HG03354 (cell line): ENCODE measurements at regions not wholly inside any gene's neighbourhood (a gene's known extent, or its start where the extent isn't known, plus 50 kb on each side); places are given as distances from the start of the nearest gene placed in this dataset.

Source experiments
- ATAC-seq: cut with Tn5 transposase; IDR thresholded peaks from one replicate; pipeline ENCODE4 v1.9.1; 2021; ENCODE audit warnings: mild to moderate bottlenecking; ENCODE audit not compliant: unreplicated experiment, poor library complexity, severe bottlenecking

DNA sequence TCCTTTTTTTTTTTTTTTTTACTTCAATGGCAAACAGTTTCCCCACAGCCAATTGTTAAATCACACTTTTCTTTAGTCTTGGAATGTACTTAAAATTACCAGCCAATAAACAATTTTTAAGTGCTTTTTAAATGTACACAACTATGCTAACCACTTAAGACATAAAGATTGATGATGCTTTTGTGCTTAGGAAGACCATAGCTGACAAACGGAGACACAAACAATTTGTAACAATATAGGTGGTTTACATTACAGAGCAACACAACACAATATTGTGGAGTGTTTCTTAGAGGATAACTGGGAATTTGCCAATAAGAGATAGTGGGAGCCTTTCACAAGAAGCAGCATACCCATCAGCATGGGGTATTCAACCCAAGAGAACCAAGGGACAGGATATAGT, 798.5 kb upstream of the IGFBP3 start:
- ATAC-seq = no peak

DNA sequence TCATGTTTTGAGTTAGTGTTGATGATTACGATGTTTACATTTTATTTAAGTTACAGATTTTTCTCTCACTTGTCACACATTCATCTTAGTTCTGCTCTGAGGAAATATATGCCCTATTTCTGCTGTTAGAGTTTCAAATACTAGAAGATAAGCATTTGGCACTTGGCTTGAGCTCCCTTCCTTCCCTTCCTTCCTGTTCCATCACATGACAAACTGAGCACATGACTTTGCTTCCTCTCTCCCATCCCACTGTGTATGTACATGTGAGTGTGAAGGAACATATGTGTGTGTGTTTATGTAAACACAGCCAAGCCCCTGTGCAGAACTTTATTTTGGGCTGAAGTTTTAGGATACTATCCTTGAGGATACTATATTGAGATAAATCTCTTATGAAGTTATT, 795.9 kb upstream of the IGFBP3 start:
- ATAC-seq = no peak

DNA sequence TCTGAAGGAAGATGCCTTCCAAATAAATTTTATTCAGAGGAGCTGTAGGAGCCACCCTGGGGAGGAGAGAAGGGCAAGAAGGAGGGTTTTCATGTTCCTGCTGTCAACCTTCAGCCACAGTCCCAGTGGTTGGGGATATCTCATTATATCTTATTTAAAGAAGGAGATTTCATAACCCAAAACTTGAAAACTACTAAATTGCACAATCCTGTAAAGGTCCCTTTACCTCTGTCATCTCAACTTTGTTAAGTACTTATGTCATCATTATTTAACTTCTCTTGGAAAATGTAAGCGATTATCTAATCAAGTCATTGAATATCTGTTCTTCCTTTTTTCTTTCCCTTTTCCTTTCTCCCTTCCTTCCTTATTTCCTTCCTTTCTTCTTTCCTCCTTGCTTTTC, 794.5 kb upstream of the IGFBP3 start:
- ATAC-seq = no peak

DNA sequence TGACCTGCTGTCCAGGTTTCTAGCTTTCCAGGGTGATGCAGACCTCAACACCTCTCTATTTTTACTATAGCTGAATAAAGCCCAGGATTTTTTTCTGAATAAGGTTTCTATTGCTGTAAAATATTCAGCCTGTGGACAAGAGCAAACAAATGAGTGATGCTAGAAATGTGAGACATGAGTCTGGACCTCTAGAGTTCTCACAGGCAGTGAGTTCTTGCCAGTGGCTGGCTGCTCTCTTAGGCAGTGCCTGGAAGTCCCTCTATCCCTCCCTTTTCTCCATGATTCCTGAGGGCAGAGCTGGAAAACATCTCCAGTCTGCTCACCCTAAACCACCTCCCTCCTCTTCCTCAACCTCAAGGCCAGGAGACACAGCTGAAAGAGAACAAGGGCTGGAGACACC, 793.8 kb upstream of the IGFBP3 start:
- no peak for ATAC-seq

DNA sequence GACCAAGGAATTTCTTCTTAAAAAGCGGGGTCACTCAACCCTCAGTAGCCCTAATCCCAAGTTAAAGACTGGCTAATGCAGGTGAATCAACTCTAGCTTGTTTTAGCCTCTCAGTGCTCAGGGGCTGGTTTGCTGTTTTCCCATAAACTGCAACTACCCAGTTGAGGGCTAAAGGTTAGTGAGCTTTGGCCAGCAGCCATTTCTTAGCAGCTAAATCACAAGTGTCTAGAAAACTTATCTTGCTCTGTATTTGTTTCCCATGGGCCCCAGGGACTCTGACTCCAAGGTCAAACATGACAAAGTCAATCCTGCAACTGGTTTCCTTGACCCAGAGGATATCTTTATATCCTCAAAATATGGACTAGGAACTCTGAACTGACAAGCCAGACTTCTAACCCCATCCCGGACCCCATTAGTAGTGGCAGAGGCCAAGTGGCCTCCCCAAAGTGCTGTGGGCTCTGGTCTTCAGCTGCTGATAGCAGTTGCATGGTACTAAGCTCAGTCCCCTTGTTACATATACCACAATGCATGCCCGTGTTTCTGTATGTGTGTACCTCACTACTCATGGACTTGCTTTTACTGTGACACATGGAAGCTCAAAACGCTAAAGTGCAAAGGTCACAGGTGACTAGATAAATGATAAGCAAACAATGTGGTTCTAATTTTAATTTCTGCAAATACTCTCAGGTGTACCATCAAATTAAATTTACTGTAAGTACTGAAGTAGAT, 793.0 kb upstream of the IGFBP3 start:
- ATAC-seq = no peak

DNA sequence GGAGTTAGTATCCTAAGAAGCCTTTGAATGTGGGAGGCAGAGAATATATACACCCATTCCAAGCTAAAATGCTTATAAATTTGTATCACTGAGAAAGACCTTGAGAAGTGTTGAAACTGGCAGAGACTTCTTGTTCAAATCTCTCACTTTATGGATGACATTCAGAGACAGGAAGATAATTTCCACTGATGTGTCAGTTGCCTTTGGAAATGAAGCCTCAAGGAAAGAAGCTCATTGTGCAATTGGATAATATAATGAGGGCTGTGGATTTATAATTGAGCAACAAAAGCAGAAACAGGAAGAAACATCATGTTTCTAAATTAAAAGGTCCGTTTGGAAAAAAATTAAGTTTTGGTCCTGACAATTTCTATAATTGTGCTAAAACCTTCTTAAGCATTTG, 789.9 kb upstream of the IGFBP3 start:
- ATAC-seq = no peak

DNA sequence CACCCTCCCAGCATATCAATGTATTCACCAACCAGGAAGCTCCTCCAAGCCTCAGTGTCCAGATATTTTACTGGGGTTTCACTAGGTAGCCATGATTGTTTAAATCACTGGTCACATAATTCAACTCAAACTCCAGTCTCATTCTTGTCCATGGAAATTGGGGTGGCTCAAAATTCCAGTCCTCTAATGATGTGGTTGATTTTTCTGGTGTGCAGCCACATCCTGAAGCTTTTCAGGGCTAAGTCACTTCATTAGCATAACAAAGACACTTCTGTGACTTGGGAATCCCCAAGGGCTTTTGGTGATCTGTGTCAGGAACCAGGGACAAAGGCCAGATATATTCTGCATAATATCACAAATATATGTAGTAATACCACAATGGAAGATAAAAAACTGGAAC, 786.9 kb upstream of the IGFBP3 start:
- ATAC-seq = no peak

DNA sequence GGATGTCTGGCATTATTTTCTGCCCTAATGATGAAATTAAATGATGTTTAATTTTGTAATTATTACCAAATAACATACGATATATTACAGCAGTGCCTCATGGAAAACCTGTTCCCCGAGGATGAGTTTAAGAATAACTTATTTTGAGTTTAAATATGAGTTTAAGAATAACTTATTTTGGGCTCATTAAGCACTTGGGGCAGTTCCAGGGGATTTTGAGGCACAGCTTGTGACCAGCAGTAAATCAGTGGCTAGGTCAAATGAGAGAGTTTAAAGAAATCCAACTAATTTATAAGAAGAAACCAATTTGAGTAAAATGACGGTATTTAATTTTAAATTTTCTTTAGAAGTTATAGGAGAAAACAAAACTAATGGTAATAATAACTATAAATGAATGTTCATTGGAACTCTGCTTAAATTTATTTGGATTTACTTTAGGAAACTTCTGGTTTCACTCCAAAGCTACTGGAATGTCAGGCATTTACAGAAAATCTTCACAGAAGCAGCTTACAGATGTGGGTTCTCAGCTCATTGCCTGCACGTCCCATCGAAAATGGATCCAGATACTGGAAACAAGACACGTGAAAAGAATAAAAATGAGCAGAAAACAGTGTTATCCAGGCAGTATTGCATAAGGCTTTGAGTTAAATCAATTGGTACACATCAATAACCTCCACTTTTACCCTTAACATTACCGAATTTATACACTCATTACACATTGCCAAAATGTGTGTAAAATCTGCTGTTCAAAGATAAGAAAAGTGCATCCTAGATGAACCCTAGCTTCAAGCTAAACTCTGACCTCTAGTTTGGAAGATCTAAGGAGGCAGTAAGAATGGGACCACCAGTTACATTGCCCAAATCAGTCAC, 784.5 kb upstream of the IGFBP3 start:
- no peak for ATAC-seq

DNA sequence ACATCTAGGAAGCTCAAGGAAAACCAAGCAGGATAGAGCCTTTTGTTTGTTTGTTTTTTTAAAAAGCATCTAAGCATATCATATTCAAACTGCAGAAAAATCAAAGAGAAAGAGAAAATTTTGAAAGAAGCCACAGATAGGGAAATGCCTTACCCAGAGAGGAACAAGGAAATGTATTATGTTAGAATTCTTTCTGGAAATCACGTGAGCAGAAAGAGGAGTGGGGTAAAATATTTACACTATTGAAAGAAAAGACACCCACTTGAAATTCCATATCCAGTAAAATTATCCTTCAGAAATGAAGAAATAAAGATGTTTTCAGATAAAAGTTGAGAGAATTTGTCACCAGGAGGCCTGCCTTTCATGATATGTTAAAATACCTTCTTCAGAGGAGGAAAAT, 775.7 kb upstream of the IGFBP3 start:
- no peak for ATAC-seq

DNA sequence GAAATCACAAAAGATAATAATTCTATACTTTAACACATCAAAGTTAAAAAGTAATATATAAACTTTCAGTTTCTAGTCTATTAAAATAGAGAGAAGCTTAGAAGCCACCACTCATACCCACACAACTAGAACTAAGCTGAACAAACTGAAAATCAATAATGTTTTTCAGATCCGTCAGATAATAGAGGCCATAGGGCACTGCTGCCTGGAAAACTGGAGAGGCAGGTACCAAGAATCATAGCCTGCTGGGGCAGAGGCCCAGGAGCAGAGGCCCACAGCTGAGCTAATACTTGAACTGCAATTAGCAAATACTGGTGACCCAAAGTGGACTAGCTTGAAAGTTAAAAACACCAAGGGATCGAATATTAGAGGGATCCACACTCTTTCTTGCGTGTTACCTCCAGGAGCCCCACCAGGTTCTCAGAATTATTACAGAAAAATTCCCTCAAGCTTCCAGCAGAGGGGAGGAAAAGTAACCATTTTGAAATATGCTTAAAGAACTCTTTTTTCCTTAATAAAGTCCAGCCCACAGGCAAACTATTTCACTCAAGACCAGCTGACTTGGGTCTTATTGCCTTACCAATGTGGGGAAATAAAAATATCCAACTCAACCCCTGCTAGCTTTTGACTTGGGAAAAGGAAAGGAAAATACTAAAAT, 774.1 kb upstream of the IGFBP3 start:
- peak; percentile 61 for ATAC-seq

DNA sequence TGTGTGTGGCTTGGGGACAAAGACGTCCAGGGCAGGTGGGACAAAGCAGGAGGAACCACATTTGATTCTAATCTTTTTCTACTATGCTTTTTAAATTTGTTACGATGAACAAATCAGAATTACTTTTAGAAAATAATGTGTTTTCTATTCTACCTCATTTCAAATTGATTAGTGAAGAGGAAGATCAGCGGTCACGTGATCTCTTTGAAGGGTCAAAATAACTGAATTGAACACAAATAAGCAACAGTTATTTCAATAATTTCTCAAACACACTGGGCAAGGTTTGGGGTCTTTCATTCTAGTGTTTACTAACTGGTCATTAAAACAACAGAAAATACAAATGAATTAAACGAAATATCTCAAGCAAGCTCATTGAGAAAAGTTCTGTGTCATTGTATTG, 773.0 kb upstream of the IGFBP3 start:
- ATAC-seq = no peak

DNA sequence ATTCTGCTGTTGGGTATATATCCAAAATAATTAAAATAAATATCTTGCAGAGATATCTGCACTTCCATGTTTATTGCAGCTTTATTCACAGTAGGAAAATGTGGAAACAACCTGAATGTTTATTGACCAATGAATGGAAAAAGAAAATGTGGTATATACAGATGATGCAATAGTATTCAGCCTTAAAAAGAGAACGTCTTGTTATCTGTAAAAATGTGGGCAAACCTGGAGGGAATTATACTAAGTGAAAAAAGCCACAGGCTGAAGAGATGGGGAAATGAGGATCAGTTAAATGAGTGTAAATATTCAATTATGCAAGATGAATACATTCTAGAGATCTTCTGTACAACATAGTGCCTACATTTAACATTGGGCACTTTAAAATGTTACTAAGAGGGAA, 766.1 kb upstream of the IGFBP3 start:
- ATAC-seq = no peak

DNA sequence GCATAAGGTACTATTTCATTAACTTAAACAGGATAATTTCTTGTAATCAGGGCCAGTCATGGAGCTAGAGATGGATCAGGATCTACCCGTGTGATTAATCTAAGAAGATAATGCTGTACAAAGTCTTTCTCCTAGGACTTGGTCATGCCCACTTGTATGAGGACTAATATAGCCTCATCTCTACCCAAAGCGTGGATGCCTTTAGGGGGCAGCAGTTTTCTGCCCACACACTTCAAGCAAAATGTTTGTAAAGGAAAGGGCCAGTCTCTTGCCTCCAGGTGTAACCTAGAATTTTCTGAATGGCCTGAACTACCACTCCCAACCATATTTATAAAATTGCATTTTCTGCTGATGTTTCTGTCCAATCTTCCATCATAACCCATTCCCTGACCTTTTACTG, 764.0 kb upstream of the IGFBP3 start:
- ATAC-seq = no peak

DNA sequence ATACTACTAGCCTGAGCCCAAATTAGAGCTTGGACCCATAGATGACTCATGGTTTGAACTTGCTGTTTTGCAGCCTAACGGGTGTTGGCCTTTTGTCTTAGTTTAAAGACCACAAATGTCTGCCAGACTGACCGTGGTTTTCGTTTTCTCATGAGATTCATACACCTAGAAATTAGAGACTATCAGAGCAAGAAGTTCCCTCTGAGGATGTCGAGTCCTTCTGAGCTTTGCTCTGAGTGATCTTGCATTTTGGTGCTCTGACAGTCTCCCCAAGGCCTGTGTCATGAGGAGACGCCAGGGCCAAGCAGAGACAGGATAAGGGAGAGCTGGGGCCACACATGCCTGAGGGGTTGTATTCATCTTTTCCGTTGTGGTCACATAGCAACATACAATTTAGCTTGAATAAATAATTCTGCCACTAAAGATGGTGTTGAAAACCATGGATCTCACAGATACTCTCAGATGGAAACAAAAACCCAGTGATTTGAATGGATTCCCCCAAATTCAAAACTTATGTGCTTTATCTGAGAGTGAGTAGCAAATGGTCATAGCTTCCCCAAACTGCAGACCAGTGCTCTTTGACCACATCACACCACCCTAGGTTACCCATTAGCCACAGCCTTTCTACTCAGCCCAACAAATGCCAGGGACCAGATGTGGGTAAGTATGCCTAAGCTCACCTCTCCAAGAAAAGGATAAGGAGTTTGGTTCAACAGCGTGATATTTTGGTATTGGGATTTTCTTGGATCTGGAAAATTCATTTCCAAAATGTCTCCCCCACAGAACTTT, 762.0 kb upstream of the IGFBP3 start:
- ATAC-seq = peak; percentile 62

DNA sequence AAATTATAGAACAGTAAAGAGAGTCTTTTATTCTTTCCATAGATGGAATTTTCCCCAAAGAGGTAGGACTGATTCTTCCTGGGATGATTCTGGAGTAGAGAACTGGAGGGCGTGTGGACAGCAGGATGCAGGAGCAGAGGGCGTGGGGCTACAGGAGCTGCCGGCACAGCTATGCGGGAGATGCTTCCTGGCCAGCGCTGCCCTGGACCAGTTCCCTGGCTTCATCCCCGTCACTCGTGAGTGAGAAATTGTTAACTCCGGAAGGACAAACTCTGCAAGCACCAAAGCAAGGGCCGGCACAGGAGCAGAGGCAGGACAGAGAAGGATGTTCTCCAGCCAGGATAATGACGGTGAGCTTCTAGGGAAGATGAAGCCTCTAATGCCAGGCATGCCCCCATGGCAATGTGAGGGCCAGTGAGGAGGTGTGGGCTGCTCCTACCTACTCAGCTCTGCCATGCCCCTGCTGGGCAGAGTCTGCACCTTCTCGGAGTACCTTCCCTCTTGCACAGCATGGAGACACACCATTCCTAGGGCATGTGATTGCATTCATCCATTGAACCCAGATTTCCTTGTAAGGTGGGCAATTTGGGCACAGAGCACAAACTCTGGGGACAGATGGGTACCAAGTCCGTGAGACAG, 760.9 kb upstream of the IGFBP3 start:
- ATAC-seq = no peak

DNA sequence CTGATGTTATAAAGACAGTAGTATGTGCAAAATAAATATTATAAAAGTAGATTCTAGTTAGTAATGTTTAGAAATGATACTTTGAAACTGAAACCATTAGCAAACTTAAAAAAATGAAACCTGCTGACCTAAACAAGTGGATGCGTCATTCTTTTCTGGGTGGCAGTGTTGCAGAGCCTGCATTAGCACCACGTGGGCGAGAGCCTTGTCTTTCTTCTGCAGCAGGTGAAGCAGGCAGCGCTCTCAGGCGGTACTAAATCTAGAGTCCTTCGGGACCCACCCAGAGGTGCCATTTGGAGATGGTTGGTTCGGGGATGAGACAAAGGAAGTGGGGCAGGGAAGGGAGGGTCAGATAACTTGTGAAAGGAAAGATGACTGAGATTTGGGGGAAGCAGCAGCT, 759.1 kb upstream of the IGFBP3 start:
- peak; percentile 70 for ATAC-seq

DNA sequence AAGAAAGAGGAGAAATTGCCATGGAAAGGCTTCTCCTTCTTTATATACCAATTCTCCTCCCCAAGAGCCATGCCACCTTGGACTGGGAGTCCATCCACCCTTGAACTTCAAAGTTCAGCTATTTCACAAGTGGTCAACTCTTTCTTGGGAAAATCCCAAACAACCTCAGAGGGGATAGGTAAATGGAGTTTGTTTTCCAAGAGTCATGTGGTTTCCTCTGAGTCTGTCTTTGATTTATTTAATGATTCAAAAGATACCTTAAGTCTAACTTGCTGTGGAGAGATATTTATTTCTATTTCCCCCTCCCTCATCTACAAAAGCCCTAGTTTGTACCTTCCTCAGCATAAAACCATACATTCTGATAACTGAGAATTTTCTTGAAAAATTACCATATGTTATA, 758.6 kb upstream of the IGFBP3 start:
- ATAC-seq = no peak

DNA sequence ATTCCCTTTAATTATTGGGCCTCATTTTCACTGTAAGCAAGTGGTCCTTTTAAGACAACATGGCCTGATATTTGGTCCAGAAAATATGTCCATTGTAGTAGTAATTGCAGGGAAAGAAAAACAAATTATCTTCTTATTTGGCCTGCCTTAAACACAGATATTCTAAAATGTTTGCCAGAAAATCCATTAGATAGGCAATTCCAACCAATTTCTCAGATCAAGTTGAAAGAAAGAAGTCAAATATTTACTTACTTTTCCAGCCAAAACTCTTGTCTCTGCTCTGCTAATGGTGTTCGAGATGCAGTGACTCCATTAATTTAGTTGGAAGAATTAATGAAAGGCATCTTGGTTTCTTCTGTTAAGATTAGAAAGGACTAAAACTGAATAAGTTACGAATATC, 757.3 kb upstream of the IGFBP3 start:
- no peak for ATAC-seq

DNA sequence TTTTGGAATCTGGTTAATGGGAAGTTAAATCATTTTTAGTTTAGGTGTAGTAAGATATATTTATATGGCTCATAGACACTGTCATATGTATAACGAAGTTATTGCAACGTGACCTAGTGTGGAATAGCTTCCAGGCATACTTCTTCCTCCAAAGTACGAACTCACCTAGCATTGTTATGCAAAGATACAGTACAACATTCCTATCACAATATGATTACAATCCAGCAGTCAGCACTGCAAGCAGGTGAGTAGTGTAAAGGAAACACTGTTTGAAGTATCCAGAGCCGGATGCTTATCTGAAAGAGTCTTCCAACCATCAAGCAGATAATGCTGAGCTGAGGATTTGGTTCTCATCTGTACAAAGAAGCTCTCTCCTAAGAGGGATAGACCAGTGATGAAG, 754.4 kb upstream of the IGFBP3 start:
- no peak for ATAC-seq

DNA sequence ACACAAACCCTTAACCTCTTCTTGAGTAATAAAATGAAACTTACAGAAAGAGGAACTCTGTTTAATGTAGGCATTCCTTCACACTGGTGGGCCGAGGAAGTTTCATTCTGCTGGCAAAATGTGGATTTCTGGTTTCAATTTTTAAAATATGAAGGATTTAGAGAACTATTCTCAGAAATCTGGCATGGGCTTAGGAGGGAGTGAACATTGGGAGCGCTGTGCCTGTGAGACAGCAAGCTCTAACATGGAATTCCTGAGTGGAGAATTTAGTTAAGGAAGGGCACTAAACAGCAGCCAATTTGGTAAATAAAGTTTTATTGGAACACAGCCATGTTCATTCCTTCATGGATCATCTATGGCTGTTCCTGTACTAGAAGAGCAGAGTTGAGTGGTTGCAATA, 751.8 kb upstream of the IGFBP3 start:
- no peak for ATAC-seq
